GM12878 (cell line): ENCODE measurements at regions not wholly inside any gene's neighbourhood (a gene's known extent, or its start where the extent isn't known, plus 50 kb on each side); places are given as distances from the start of the nearest gene placed in this dataset.

Experiments
- ATAC-seq: fragments of 200-7000 bp; cut with Tn5 transposase; 3 replicates; pipeline ENCODE4 v1.9.1; 2020; ENCODE audit warnings: mild to moderate bottlenecking, moderate library complexity
- BruUV-seq: library from RNA; stranded (reverse); fragments of 400-500 nt; replicated peaks from 2 replicates; lab custom pipeline; 2021; lab: Mats Ljungman, UMichigan
- CTCF ChIA-PET: fragments of 300-600 bp; sonication (Branson Sonifier 250); formaldehyde crosslinking; extraction: SDS; loops from one replicate; lab custom pipeline; 2021; ENCODE audit warnings: inconsistent platforms; lab: Yijun Ruan, JAX
- POLR2A ChIA-PET: fragments of 350-600 bp; formaldehyde crosslinking; extraction: SDS; loops from one replicate; lab custom pipeline; 2021; ENCODE audit warnings: inconsistent platforms; lab: Charles Lee
- RAD21 ChIA-PET: fragments of 300-600 bp; sonication (Branson Sonifier 250); formaldehyde crosslinking; loops from one replicate; lab custom pipeline; 2023; ENCODE audit warnings: antibody characterized with exemption; ENCODE audit not compliant: unreplicated experiment; lab: Charles Lee
- SMC1A ChIA-PET: fragments of 300-600 bp; sonication (Branson Sonifier 250); formaldehyde crosslinking; loops from one replicate; lab custom pipeline; 2023; ENCODE audit not compliant: unreplicated experiment, uncharacterized antibody; lab: Charles Lee
- DNase-seq: peaks from one replicate; pipeline ENCODE4 v3.0.0-alpha.2; 2011; ENCODE audit warnings: low read depth, low spot score
- FAIRE-seq: peaks from 3 replicates; lab custom pipeline; 2011; peaks lifted over from hg19 to GRCh38; lab: Jason Lieb, UNC
- H2AFZ ChIP-seq: 2 replicates; pipeline ENCODE4 v1.6.0; 2011; ENCODE audit warnings: low read depth, low read length, control low read depth; ENCODE audit not compliant: control insufficient read depth
- H3K27ac ChIP-seq: 2 replicates; pipeline ENCODE4 v1.5.1; 2011; ENCODE audit warnings: control low read depth; ENCODE audit not compliant: control insufficient read depth, insufficient read depth
- H3K27me3 ChIP-seq, 2 experiments: replicated peaks in 1 of 2; 2 replicates each; pipeline versions ENCODE4 v1.6.0 to v1.6.1; 2011; ENCODE audit warnings: low read length in 1 of 2; ENCODE audit not compliant: control insufficient read depth in 2 of 2, insufficient read depth in 2 of 2
- H3K36me3 ChIP-seq, 2 experiments: 2 replicates each; pipeline ENCODE4 v1.5.1; 2011; ENCODE audit warnings: low read length in 1 of 2; ENCODE audit not compliant: control insufficient read depth in 2 of 2, insufficient read depth in 2 of 2
- H3K4me1 ChIP-seq: 2 replicates; pipeline ENCODE4 v1.6.1; 2011; ENCODE audit warnings: mild to moderate bottlenecking, low read length, moderate library complexity, mixed read lengths; ENCODE audit not compliant: control insufficient read depth, insufficient read depth
- H3K4me2 ChIP-seq: 2 replicates; pipeline ENCODE4 v1.6.0; 2011; ENCODE audit warnings: control low read depth; ENCODE audit not compliant: control insufficient read depth, insufficient read depth
- H3K4me3 ChIP-seq: fragments of 200-600 bp; sonication (generic); 2 replicates; pipeline ENCODE4 v1.5.1; 2016
- H3K79me2 ChIP-seq: 2 replicates; pipeline ENCODE4 v1.6.0; 2011; ENCODE audit warnings: low read length; ENCODE audit not compliant: control insufficient read depth, insufficient read depth
- H3K9ac ChIP-seq: 2 replicates; pipeline ENCODE4 v1.8.0; 2011; ENCODE audit warnings: low read length, control low read depth, mixed read lengths; ENCODE audit not compliant: control insufficient read depth, insufficient read depth
- H3K9me3 ChIP-seq: replicated peaks from 3 replicates; pipeline ENCODE4 v1.5.1; 2011; ENCODE audit warnings: mild to moderate bottlenecking, low read length; ENCODE audit not compliant: control insufficient read depth, insufficient read depth
- H4K20me1 ChIP-seq: 2 replicates; pipeline ENCODE4 v1.6.0; 2011; ENCODE audit not compliant: control insufficient read depth, insufficient read depth
- CBX5 ChIP-seq: sonication (generic); IDR thresholded peaks from 2 replicates; pipeline ENCODE4 v1.6.1; 2016; ENCODE audit warnings: low read depth, moderate library complexity, mild to moderate bottlenecking, inconsistent platforms
- CEBPZ ChIP-seq: fragments of 150-350 bp; IDR thresholded peaks from 2 replicates; pipeline ENCODE4 v1.6.1; 2016; ENCODE audit warnings: low read depth, low read length
- CHD4 ChIP-seq: fragments of 200-600 bp; sonication (generic); IDR thresholded peaks from 2 replicates; pipeline ENCODE4 v1.6.1; 2016; ENCODE audit warnings: mild to moderate bottlenecking
- DPF2 ChIP-seq: fragments of 450-650 bp; IDR thresholded peaks from 2 replicates; pipeline ENCODE4 v1.6.1; 2017; ENCODE audit warnings: mild to moderate bottlenecking
- ESRRA ChIP-seq: IDR thresholded peaks from 2 replicates; pipeline ENCODE4 v1.6.1; 2012; ENCODE audit warnings: mild to moderate bottlenecking, low read length, improper control_type of control experiment
- HDGF ChIP-seq: fragments of 450-650 bp; IDR thresholded peaks from 2 replicates; pipeline ENCODE4 v1.6.1; 2016; ENCODE audit warnings: antibody characterized with exemption
- MXI1 ChIP-seq: fragments of 150-350 bp; IDR thresholded peaks from 2 replicates; pipeline ENCODE4 v1.6.1; 2011; ENCODE audit warnings: low read depth, mild to moderate bottlenecking, inconsistent platforms, low read length, improper control_type of control experiment
- NBN ChIP-seq: fragments of 450-650 bp; IDR thresholded peaks from 2 replicates; pipeline ENCODE4 v1.6.1; 2016
- NFIC ChIP-seq: IDR thresholded peaks from 2 replicates; pipeline ENCODE4 v1.6.1; 2012; ENCODE audit warnings: low read depth, mild to moderate bottlenecking, inconsistent platforms, low read length, moderate library complexity
- NFXL1 ChIP-seq: fragments of 450-650 bp; IDR thresholded peaks from 2 replicates; pipeline ENCODE4 v1.6.1; 2017; ENCODE audit warnings: antibody characterized with exemption, mild to moderate bottlenecking, borderline replicate concordance
- RCOR1 ChIP-seq: conservative IDR thresholded peaks from 2 replicates; pipeline ENCODE4 v1.6.1; 2012; ENCODE audit warnings: low read depth, low read length, improper control_type of control experiment
- RFX5 ChIP-seq: IDR thresholded peaks from 2 replicates; pipeline ENCODE4 v1.6.1; 2011; ENCODE audit warnings: low read depth, low read length, improper control_type of control experiment
- SMAD1 ChIP-seq: fragments of 450-650 bp; IDR thresholded peaks from 2 replicates; pipeline ENCODE4 v1.6.1; 2018; ENCODE audit warnings: mild to moderate bottlenecking, low read depth; ENCODE audit not compliant: partially characterized antibody
- SMAD5 ChIP-seq: IDR thresholded peaks from 2 replicates; pipeline ENCODE4 v1.6.1; 2016; ENCODE audit warnings: antibody characterized with exemption, low read depth
- SREBF1 ChIP-seq: IDR thresholded peaks from 2 replicates; pipeline ENCODE4 v1.6.1; 2012; ENCODE audit warnings: mild to moderate bottlenecking, low read length
- SRF ChIP-seq, 2 experiments: IDR thresholded peaks; 2 replicates each; pipeline ENCODE4 v1.6.1; 2011; ENCODE audit warnings: low read depth in 2 of 2, low read length in 2 of 2, mild to moderate bottlenecking in 1 of 2, moderate library complexity in 1 of 2
- YBX1 ChIP-seq: fragments of 450-650 bp; IDR thresholded peaks from 2 replicates; pipeline ENCODE4 v1.6.1; 2016; ENCODE audit warnings: antibody characterized with exemption
- ZSCAN29 ChIP-seq: fragments of 450-650 bp; IDR thresholded peaks from 2 replicates; pipeline ENCODE4 v1.6.1; 2017; ENCODE audit warnings: mild to moderate bottlenecking, moderate library complexity
- ZZZ3 ChIP-seq: IDR thresholded peaks from 2 replicates; pipeline ENCODE4 v1.6.1; 2011; ENCODE audit warnings: low read depth; ENCODE audit not compliant: control insufficient read depth, insufficient read length
- WGBS: methylation state at CpG from one replicate; pipeline ENCODE4 v1.1.6; 2016; ENCODE audit warnings: low lambda C conversion rate; ENCODE audit not compliant: insufficient replicate concordance, insufficient coverage; ENCODE audit errors: missing lambda C conversion rate; 5-methylcytosine and 5-hydroxymethylcytosine counted together
- in situ Hi-C: fragments of 300-500 bp; cut with MboI; formaldehyde crosslinking; loops from 9 replicates; pipeline ENCODE4 v1.14.3; 2018; ENCODE audit warnings: mixed read lengths
- intact Hi-C: fragments of 100-400 bp; cut with micrococcal nuclease; formaldehyde crosslinking; loops from one replicate; pipeline ENCODE4 v1.14.2; 2022; ENCODE audit not compliant: unreplicated experiment

- TF ChIP-seq CEBPZ (no peak), YBX1 (no peak), RFX5 (no peak), NFIC (no peak), ZSCAN29 (no peak), ESRRA (no peak), ZZZ3 (no peak), RCOR1 (no peak), NFXL1 (no peak)
- TF ChIP-seq, all 136 proteins: peak for 0
These were observed 163.2 kb downstream of the DYRK2 start (continued) for GRCh38 chr12:67811437-67812361.

- CTCF ChIA-PET: no interaction called here
- H3K4me3 ChIP-seq: no peak overlapping the region
- no peak for DNase-seq
- POLR2A ChIA-PET: no interaction called here
- H3K36me3 ChIP-seq: no peaks in the 10 kb centered on the region
- FAIRE-seq: no peak
- H3K27ac ChIP-seq: no peak overlapping the region
- 53% methylated on average over 4 of the region's 4 CpGs for WGBS
- BruUV-seq: no TSS peak
- SMC1A ChIA-PET: no interaction called here
- H3K4me2 ChIP-seq: no peak overlapping the region
- no peak overlapping the region for H3K9ac ChIP-seq
- H3K27me3 ChIP-seq: no peaks in the 10 kb centered on the region
- H2AFZ ChIP-seq: no peak overlapping the region
- RAD21 ChIA-PET: no interaction called here
- no peaks in the 10 kb centered on the region for H3K4me1 ChIP-seq
- intact Hi-C loops (no loop called here), in situ Hi-C loops (no loop called here)
- no peaks in the 10 kb centered on the region; the same call in 2 of the 3 replicates for H3K9me3 ChIP-seq
- ATAC-seq: no peak
- TF ChIP-seq SRF (IDR thresholded peaks at IDR 0.05; ENCODE audit: low read depth in 2 of 2, low read length in 2 of 2) (no peak), SMAD1 (no peak), DPF2 (no peak), NBN (no peak), CHD4 (no peak), CBX5 (no peak), SREBF1 (no peak), ESRRA (no peak), SMAD5 (no peak), MXI1 (no peak), HDGF (no peak)
- no peaks in the 10 kb centered on the region for H4K20me1 ChIP-seq
- H3K79me2 ChIP-seq: no peaks in the 10 kb centered on the region
These were observed 164.9 kb downstream of the DYRK2 start for GRCh38 chr12:67813456-67813904.
